ELF-1 (cell line): ENCODE measurements at regions not wholly inside any gene's neighbourhood (a gene's known extent, or its start where the extent isn't known, plus 50 kb on each side); places are given as distances from the start of the nearest gene placed in this dataset.
"Not testable (repeated sequence)": the region's sequence is repeated elsewhere in the genome, so short reads cannot be mapped to it uniquely, and the experiment has no call there.

Source experiments
- DNase-seq: peaks from one replicate; pipeline ENCODE4 v3.0.0-alpha.2; 2016; ENCODE audit warnings: low read depth, low spot score

DNA sequence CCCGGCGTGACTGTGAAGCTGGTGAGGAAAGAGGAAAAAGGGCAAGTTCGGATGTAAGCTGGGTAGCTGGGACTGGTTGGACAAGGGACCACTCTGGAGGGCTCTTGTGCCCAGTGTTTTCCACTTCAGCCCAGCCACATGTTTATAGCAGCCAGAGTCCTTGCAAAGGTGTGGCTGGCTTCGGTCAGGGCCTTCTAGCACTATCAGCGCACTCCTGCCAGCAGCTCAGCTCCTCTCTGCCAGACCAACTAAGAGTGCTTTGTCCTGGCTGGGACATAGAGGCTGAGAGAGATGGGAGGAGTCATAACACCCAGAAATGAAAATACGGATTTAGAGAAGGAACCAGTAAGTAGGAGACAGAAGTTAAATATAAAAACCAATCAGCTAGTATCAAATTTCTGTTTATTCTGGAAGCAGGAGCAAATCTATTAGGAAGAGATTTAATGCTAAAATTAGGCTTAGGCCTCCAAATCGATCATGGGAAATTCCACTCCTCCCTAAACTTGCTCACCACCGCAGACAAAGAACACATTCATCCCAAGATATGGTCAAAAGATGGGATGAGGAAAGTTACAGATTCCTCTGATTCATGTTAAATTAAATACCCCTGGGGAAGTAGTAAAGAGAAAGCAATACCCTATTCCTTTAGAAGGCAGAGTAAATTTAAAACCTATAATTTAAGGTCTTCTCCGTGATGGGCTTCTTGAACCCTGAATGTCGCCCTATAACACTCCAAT lies 135.0 kb downstream of the RALA start:
- no peak for DNase-seq

DNA sequence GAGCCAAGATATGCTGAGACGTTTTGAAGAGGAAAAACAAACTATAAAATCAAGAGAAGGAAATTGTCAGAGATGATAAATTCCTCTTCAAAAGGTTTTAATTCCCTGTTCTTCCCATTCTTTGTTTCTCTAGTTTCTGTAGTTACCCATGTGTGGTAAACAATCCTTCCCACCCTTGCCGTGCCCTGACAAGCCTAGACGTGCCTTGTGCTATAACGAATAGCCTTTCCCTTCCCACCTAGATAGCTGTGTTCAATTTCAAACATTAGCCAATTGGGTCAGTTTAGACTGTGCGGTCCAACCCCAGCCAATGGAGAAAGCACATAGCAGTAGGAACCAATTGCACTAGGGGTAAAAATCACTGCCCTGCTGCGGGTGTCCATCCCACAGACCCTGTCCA lies 138.1 kb downstream of the RALA start:
- no peak for DNase-seq

GRCh38 chr7:39762466-39762865 lies 139.1 kb downstream of the RALA start:
- DNase-seq: not testable (repeated sequence)

DNA sequence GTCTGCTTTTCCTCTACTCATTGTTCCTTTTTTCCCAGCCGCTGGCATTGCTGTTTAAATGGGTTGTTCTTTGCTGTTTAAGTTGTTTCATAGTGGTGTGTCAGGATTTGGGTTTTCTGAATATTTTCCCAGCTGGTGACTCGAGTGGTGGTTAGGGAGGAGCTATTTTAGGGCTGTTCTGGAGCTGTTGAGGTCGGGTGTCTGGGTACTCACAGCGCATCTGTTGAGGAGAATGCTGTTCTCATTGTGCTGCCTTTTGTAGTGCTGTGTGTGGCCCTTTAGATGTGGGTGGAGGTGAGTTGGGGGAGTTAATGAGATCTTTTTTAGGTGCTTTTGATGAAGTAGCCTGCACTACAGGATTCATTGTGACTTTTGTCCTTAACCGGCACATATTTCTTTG lies 139.5 kb downstream of the RALA start:
- DNase-seq: not testable (repeated sequence)

DNA sequence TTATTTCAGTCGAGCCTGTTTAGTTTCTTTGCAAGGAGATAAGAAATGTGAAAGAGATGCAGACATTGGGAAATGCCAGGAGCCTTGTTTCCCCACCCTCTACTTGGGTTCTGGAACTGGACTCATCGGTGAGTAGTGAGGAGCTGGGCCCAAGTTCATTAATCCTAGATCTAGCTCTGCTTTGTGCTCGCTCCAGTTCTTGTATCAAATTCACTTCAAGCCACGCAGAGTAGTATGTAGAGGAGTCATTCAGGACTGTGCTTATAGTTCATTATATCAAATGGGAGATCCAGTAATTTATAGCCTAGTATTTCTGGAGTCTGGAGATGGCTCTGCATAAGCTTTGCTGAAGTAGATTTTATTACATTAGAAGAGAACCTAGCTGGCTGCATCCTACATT lies 142.5 kb downstream of the RALA start:
- DNase-seq: not testable (repeated sequence)

GRCh38 chr7:39768439-39768838 lies 145.1 kb downstream of the RALA start:
- not testable (repeated sequence) for DNase-seq

DNA sequence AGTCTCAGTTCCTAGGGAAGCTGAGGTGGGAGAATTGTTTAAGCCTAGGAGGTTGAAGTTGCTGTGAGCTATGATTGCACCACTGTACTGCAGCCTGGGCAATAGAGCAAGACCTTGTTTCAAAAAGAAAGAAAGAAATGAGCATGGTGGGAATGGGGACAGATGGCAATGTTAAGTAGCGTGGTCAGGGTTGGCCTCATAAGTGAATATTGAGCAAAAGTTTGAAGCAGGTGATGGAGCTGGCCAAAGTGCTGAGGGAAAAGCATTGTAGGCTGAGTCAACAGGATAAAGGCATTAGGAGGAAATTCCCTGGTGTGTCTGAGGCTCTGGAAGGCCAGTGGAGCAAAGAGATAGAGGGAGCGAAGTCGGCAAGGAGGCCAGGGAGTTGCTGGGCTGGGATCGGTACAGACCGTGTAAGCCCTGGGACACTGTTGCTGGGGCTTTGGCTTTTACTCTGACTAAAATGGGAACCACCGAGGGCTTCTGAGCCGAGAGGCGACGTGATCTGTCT lies 151.0 kb downstream of the RALA start:
- not testable (repeated sequence) for DNase-seq

DNA sequence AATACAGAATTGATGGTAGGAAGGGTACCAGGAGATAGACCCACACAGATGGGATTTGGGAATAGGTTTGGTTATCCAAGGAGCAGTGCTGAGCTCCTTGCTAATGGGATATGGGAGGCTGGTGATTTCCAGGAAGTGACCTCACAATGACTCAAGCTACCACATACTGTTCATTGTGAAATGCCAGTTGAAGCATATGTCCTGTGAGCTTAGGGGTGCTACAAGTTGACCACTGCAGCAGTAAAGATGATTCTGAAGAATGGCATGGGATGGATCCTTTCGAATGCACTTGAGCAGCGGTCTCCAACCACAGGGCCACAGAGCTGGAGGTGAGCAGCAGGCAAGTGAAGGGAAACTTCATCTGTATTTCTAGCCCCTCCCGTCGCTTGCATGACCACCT lies 158.2 kb downstream of the RALA start:
- DNase-seq: not testable (repeated sequence)

GRCh38 chr7:39786440-39786839 lies 163.1 kb downstream of the RALA start:
- DNase-seq: not testable (repeated sequence)

DNA sequence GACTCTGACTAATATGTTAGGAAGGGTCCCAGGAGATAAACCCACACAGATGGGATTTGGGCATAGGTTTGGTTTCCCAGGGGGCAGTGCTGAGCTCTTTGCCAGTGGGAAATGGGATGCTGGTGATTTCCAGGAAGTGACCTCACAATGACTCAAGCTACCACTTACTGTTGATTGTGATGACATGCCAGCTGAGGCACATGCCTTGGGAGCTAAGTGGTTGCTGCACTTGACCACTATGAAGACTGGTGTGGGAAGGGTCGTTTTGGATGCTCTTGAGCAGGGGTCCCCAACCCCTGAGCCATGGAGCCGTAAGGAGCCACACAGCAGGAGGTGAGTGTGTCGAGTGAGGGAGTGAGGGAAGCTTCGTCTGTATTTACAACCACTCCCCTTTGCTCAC lies 159.0 kb upstream of the CDK13 start:
- not testable (repeated sequence) for DNase-seq

- peak; percentile 32 for DNase-seq
Observed at GRCh38 chr7:39791911-39792310, 158.1 kb upstream of the CDK13 start.

DNA sequence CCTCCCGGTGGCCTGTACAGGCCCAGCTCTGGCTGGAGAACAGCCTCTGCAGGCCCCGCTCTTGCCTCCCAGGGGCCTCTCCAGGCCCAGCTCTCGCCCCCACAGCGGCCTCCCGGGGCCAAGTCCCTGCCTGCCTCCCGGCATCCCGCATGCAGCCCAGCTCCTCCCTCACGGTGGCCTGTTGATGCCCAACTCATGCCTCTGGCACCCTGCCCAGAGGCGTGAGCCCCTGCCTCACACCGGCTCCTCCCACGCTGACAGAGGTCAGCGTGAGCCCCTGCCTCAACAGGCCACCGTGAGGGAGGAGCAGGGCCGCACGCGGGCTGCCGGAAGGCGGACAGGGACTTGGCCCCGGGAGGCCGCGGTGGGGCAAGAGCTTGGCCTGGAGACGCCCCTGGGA lies 157.0 kb upstream of the CDK13 start:
- not testable (repeated sequence) for DNase-seq

DNA sequence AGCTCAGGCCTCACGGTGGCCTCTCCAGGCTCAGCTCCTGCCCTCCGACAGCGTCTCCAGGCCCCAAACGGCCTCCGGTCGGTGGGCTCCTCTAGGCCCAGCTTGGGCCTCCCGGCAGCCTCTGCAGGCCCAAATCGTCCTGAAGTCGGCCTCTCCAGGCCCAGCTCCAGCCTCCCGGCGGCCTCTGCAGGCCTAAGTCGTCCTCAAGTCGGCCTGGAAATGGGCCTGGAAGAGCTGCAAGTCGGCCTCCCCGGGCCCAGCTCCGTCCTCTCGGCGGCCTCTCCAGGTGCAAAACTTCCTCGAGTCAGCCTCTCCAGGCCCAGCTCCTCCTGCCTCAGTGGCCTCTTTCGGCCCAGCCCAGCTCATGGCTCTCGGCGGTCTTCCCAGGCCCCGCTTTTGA lies 156.2 kb upstream of the CDK13 start:
- DNase-seq: not testable (repeated sequence)

- DNase-seq: not testable (repeated sequence)
Observed at GRCh38 chr7:39796947-39797346, 153.1 kb upstream of the CDK13 start.

GRCh38 chr7:39798077-39798476 lies 152.0 kb upstream of the CDK13 start:
- not testable (repeated sequence) for DNase-seq

- no peak for DNase-seq
Observed at GRCh38 chr7:39808796-39809481, 141.1 kb upstream of the CDK13 start.

DNA sequence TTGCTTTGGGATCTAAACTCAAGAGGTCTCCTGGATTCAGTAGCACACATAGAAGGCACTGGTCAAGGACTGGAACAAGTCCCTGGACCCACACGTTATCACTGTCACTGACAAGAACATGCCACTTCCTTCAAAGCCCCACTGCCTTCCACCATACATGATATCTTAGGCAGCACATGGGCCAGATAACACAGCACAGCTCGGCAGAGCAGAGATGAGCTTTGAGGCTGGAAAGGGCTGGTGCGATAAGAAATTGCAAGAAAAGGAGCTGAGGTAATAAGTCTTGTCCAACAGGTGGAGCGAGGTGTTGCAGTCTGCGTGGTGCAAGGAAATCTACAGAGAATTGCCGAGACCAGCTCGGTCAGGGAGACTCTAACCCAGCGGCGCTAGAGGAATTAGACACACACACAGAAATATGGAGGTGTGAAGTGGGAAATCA lies 139.8 kb upstream of the CDK13 start:
- peak; percentile 65 for DNase-seq

DNA sequence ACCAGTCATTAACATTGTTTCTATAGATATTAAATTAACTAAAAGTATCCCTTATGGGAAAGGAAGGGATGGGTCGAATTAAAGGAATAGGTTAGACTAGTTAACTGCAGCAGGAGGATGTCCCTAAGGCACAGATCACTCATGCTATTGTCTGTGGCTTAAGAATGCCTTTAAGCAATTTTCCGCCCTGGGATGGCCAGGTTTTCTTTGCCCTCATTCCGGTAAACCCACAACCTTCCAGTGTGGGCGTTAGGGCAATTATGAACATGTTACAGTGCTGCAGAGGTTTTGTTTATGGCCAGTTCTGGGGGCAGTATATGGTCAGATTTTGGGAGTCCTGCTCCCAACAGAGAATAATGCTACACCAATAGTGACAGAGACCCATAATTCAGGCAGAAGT lies 139.3 kb upstream of the CDK13 start:
- peak; percentile 64 for DNase-seq

GRCh38 chr7:39811161-39811614 lies 138.9 kb upstream of the CDK13 start:
- DNase-seq: peak; percentile 42

DNA sequence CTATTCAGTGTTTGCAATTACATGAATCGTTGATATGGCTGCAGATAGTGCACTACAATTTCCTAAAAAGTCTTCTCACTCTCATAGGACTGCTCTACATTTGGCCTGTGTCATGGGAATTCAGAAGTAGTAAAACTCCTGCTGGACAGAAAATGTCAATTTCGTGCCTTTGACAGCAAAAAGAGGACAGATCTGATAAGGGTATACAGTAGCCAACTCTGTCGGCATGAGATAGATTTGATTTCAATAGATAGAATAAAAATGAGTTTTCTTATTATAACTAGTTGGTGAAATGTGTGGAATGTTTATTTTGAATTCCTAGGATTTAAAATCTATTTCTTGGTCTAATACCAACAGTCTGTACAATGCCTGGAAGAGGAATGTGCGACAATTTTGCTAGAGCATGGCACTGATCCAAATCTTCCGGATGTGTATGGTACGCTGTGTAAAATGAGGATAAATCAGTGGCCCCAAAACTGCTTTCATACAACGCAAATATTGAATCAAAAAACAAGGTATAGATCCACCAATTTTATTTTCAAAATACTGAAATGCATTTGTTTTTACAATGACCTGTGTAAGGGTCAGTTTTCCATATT lies 133.5 kb upstream of the CDK13 start:
- no peak for DNase-seq

DNA sequence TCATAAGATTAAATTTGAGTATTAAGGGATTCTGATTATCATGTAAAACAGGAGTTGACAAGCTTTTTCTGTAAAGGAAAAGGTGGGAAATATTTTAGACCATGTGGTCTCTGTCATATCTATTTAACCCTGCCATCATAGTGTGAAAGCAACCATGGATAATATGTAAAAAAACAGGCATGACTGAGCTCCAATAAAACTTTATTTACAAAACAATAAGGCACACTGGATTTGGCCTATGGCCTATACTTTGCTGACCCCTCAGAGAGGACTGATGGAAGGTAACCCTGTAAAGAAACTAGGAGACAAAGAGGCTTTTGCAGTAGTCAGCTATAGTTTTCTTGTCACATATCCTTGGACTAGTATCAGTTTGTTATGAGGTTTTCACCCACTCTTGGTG lies 130.5 kb upstream of the CDK13 start:
- DNase-seq: no peak

DNA sequence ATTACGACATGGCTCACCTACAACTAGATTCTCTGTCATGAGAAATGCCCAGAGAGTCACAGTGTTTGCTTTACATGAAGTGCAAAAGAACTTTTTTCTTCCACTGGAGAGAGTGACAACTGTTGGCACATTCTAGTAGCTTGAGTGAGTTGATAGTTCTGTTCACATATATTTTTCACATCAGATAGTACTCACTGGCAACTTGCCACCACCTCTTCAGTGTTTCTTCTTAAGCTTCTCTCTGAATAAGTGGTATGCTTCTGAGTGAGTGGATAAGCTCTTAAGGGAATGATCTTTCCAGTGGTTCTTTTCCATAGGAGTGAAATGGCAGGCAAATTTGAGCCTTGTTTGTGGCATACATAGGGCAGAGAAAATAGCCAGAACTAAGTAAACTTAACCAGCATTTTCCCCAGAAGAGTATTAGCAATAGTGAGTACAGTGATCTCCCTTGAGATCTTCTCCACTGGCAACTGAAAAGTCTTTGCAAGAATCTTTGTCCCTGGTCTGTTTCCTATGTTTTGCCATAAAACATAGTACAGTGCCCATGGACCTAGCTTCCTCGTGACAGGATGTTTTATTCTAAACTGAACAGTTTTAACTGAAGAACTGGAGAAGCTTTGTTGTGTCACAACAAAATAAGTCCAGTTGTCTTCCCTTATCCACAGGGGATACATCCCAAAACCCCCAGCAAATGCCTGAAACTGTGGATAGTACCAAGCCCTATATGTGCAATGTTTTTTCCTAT lies 125.4 kb upstream of the CDK13 start:
- DNase-seq: no peak
